ENCODE measurements at regions not wholly inside any gene's neighbourhood (a gene's known extent, or its start where the extent isn't known, plus 50 kb on each side); places are given as distances from the start of the nearest gene placed in this dataset.
"Not testable (repeated sequence)": the region's sequence is repeated elsewhere in the genome, so short reads cannot be mapped to it uniquely, and the experiment has no call there.

DNA sequence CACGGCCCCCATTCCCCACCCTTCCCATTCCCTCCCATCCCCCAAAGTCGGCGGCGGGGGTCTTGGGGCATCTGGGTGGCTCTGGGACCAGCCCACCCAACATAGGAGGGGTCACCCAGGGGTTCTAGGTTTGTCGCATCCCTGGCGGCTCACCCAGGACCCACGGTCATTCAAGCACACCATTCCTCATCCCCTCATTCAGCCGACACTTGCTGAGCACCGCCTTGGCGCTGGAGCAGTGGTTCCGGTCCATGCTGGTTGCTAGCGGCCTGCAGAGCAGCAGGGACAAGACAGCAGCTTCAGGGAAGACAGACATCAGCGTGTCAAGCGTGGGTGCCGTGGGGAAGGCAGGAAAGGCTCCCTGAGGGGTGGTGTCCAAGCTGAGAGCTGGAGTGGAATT, 50.5 kb upstream of the OTOS start:
- Histone ChIP-seq H3K27me3 (replicated peaks in 2 of 5; ENCODE audit: control insufficient read depth in 4 of 5, insufficient read depth in 5 of 5, low read length in 4 of 5) (peaks cover 0 to 36% (median 0%) of the 10 kb centered on the region in 5 experiments), H3K4me3 (ENCODE audit: control insufficient read depth in 1 of 7, extremely low read depth in 1 of 7, insufficient read depth in 4 of 7, low read depth in 2 of 7, low read length in 6 of 7) (no peak overlapping the region), H3K27ac (ENCODE audit: insufficient read depth in 1 of 2, low read depth in 1 of 2, low read length in 2 of 2, poor library complexity in 1 of 2, severe bottlenecking in 2 of 2) (no peak overlapping the region), H3K9me3 (ENCODE audit: control extremely low read depth in 1 of 5, control insufficient read depth in 4 of 5, insufficient read depth in 2 of 5, low read depth in 1 of 5, low read length in 4 of 5) (peaks cover 0 to 9% (median 3%) of the 10 kb centered on the region in 5 experiments), H3K36me3 (ENCODE audit: control insufficient read depth in 4 of 4, insufficient read depth in 4 of 4, low read length in 3 of 4) (no peaks in the 10 kb centered on the region), H3K4me1 (ENCODE audit: control extremely low read depth in 1 of 4, control insufficient read depth in 4 of 4, insufficient read depth in 4 of 4, low read length in 3 of 4) (no peaks in the 10 kb centered on the region)
- no peak for DNase-seq
- ChIA-PET CTCF (no interaction called here), POLR2A (no interaction called here)
- 94% methylated on average over 13 of the region's 15 CpGs for WGBS (ENCODE audit: insufficient coverage)

- CTCF ChIA-PET: interaction anchor here (0.9 kb wide), 1 partner anchor 9 kb away, joined by 3 read pairs; no protein-coding TSS in a partner anchor
- DNase-seq: no peak
- Histone ChIP-seq H3K9me3 (ENCODE audit: control extremely low read depth in 1 of 5, control insufficient read depth in 4 of 5, insufficient read depth in 2 of 5, low read depth in 1 of 5, low read length in 4 of 5) (peaks cover 0 to 7% (median 2%) of the 10 kb centered on the region in 5 experiments), H3K27me3 (replicated peaks in 2 of 5; ENCODE audit: control insufficient read depth in 4 of 5, insufficient read depth in 5 of 5, low read length in 4 of 5) (peaks cover 0 to 37% (median 2%) of the 10 kb centered on the region in 5 experiments), H3K36me3 (ENCODE audit: control insufficient read depth in 4 of 4, insufficient read depth in 4 of 4, low read length in 3 of 4) (no peaks in the 10 kb centered on the region), H3K4me3 (ENCODE audit: control insufficient read depth in 1 of 7, extremely low read depth in 1 of 7, insufficient read depth in 4 of 7, low read depth in 2 of 7, low read length in 6 of 7) (no peak overlapping the region), H3K4me1 (ENCODE audit: control extremely low read depth in 1 of 4, control insufficient read depth in 4 of 4, insufficient read depth in 4 of 4, low read length in 3 of 4) (no peaks in the 10 kb centered on the region), H3K27ac (ENCODE audit: insufficient read depth in 1 of 2, low read depth in 1 of 2, low read length in 2 of 2, poor library complexity in 1 of 2, severe bottlenecking in 2 of 2) (no peak overlapping the region)
- POLR2A ChIA-PET: no interaction called here
- 95% methylated on average over 4 of the region's 5 CpGs for WGBS (ENCODE audit: insufficient coverage)
These were observed 52.2 kb upstream of the OTOS start for GRCh38 chr2:240192661-240193060.

DNA sequence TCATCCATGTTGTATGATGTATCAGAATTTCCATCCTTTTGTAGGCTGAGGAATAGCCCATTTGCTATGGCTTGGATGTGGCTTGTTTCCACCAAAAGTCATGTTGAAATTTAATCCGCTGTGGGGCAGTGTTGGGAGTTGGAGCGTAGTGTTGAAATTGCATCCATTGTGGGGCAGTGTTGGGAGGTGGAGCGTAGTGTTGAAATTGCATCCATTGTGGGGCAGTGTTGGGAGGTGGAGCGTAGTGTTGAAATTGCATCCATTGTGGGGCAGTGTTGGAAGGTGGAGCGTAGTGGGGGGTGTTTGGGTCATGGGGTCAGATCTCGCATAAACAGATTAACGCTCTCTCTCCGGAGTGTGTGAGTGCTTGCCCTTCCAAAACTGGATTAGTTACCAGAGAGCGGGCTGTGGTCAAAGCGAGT, 53.9 kb upstream of the OTOS start:
- H3K4me3 ChIP-seq (ENCODE audit: control insufficient read depth in 1 of 7, extremely low read depth in 1 of 7, insufficient read depth in 4 of 7, low read depth in 2 of 7, low read length in 6 of 7); H3K27ac ChIP-seq (ENCODE audit: insufficient read depth in 1 of 2, low read depth in 1 of 2, low read length in 2 of 2, poor library complexity in 1 of 2, severe bottlenecking in 2 of 2); POLR2A ChIA-PET; CTCF ChIA-PET; H3K9me3 ChIP-seq (ENCODE audit: control extremely low read depth in 1 of 5, control insufficient read depth in 4 of 5, insufficient read depth in 2 of 5, low read depth in 1 of 5, low read length in 4 of 5); H3K4me1 ChIP-seq (ENCODE audit: control extremely low read depth in 1 of 4, control insufficient read depth in 4 of 4, insufficient read depth in 4 of 4, low read length in 3 of 4); H3K36me3 ChIP-seq (ENCODE audit: control insufficient read depth in 4 of 4, insufficient read depth in 4 of 4, low read length in 3 of 4): not testable (repeated sequence)
- peaks cover 0 to 31% (median 2%) of the 10 kb centered on the region in 5 experiments for H3K27me3 ChIP-seq (replicated peaks in 2 of 5; ENCODE audit: control insufficient read depth in 4 of 5, insufficient read depth in 5 of 5, low read length in 4 of 5)
- peak in 1 of 3 donors; percentile 6 for DNase-seq
- WGBS (ENCODE audit: insufficient coverage): 32% methylated on average over 7 of the region's 10 CpGs

GRCh38 chr2:240195316-240195861, 54.9 kb upstream of the OTOS start:
- ChIA-PET CTCF (interaction anchor here (1.1 kb wide), 1 partner anchor 45 kb away, joined by 4 read pairs; no protein-coding TSS in a partner anchor), POLR2A (no interaction called here)
- H3K9me3 ChIP-seq (ENCODE audit: control extremely low read depth in 1 of 5, control insufficient read depth in 4 of 5, insufficient read depth in 2 of 5, low read depth in 1 of 5, low read length in 4 of 5): no peaks in the 10 kb centered on the region
- H3K4me1 ChIP-seq (ENCODE audit: control extremely low read depth in 1 of 4, control insufficient read depth in 4 of 4, insufficient read depth in 4 of 4, low read length in 3 of 4): no peaks in the 10 kb centered on the region
- H3K27me3 ChIP-seq (replicated peaks in 2 of 5; ENCODE audit: control insufficient read depth in 4 of 5, insufficient read depth in 5 of 5, low read length in 4 of 5): peaks cover 0 to 24% (median 2%) of the 10 kb centered on the region in 5 experiments
- 82% methylated on average over 6 of the region's 10 CpGs for WGBS (ENCODE audit: insufficient coverage)
- no peaks in the 10 kb centered on the region for H3K36me3 ChIP-seq (ENCODE audit: control insufficient read depth in 4 of 4, insufficient read depth in 4 of 4, low read length in 3 of 4)
- no peak for DNase-seq
- H3K4me3 ChIP-seq (ENCODE audit: control insufficient read depth in 1 of 7, extremely low read depth in 1 of 7, insufficient read depth in 4 of 7, low read depth in 2 of 7, low read length in 6 of 7): no peak overlapping the region
- H3K27ac ChIP-seq (ENCODE audit: insufficient read depth in 1 of 2, low read depth in 1 of 2, low read length in 2 of 2, poor library complexity in 1 of 2, severe bottlenecking in 2 of 2): no peak overlapping the region

DNA sequence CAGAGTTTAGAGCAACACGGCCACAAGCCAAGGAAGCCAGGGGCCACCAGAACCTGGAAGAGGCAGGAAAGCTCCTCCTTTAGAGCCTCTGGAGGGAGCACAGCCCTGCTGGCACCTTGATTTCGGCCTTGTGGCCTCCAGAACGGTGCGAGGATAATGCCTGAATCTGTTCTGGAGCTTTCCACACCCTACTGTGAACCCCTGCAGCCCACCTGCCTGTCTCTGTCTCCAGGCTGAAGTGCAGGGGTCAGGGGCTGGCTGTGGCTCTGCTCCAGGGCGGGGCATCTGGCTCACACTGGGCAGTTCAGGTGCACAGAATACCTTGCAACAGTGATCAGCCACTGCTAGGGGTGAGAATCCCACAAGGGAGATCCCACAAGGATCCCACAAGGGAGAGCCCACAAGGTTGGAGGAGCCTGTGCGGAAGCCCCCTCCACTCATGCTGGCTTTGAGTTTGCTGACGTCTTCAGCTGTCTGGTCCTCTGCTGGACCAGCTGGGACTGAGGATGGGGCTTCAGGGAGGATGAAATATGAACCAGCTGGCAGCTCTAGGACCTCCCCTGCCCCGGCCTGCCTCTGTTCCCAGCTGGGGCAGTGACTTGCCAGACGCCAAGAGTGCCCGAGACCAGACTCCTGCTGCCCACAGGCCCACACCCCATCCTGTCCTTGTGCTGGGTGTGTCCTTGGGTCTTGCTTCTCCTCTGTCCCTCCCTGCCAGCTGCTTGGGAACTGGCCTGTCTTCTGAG, 56.4 kb upstream of the OTOS start:
- DNase-seq: no peak
- POLR2A ChIA-PET: no interaction called here
- no peaks in the 10 kb centered on the region for H3K4me1 ChIP-seq (ENCODE audit: control extremely low read depth in 1 of 4, control insufficient read depth in 4 of 4, insufficient read depth in 4 of 4, low read length in 3 of 4)

GRCh38 chr2:240197462-240198139, 57.1 kb upstream of the OTOS start:
- POLR2A ChIA-PET: no interaction called here

More for the DNA sequence above, 56.4 kb upstream of the OTOS start:
- WGBS (ENCODE audit: insufficient coverage): 89% methylated on average over 7 of the region's 10 CpGs
- CTCF ChIA-PET: no interaction called here
- no peaks in the 10 kb centered on the region for H3K9me3 ChIP-seq (ENCODE audit: control extremely low read depth in 1 of 5, control insufficient read depth in 4 of 5, insufficient read depth in 2 of 5, low read depth in 1 of 5, low read length in 4 of 5)
- H3K27ac ChIP-seq (ENCODE audit: insufficient read depth in 1 of 2, low read depth in 1 of 2, low read length in 2 of 2, poor library complexity in 1 of 2, severe bottlenecking in 2 of 2): no peak overlapping the region
- H3K27me3 ChIP-seq (replicated peaks in 2 of 5; ENCODE audit: control insufficient read depth in 4 of 5, insufficient read depth in 5 of 5, low read length in 4 of 5): peaks cover 0 to 32% (median 6%) of the 10 kb centered on the region in 5 experiments
- no peak overlapping the region for H3K4me3 ChIP-seq (ENCODE audit: control insufficient read depth in 1 of 7, extremely low read depth in 1 of 7, insufficient read depth in 4 of 7, low read depth in 2 of 7, low read length in 6 of 7)
- H3K36me3 ChIP-seq (ENCODE audit: control insufficient read depth in 4 of 4, insufficient read depth in 4 of 4, low read length in 3 of 4): no peaks in the 10 kb centered on the region

DNA sequence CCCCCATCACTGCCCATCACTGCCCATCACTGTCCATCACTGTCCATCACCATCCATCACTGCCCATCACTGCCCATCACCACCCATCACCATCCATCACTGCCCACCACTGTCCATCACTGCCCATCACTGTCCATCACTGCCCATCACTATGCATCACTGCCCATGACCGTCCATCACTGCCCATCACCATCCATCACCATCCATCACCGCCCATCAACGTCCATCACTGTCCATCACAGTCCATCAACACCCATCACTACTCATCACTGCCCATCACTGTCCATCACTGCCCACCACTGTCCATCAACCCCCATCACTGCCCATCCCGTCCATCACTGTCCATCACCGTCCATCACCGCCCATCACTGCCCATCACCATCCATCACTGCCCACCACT, 57.8 kb upstream of the OTOS start:
- DNase-seq: no peak
- H3K27me3 ChIP-seq (replicated peaks in 2 of 5; ENCODE audit: control insufficient read depth in 4 of 5, insufficient read depth in 5 of 5, low read length in 4 of 5): peaks cover 0 to 41% (median 6%) of the 10 kb centered on the region in 5 experiments
- POLR2A ChIA-PET: no interaction called here
- H3K4me1 ChIP-seq (ENCODE audit: control extremely low read depth in 1 of 4, control insufficient read depth in 4 of 4, insufficient read depth in 4 of 4, low read length in 3 of 4): no peaks in the 10 kb centered on the region
- 91% methylated on average over 6 of the region's 6 CpGs for WGBS (ENCODE audit: insufficient coverage)
- H3K4me3 ChIP-seq (ENCODE audit: control insufficient read depth in 1 of 7, extremely low read depth in 1 of 7, insufficient read depth in 4 of 7, low read depth in 2 of 7, low read length in 6 of 7): no peak overlapping the region
- no peaks in the 10 kb centered on the region for H3K36me3 ChIP-seq (ENCODE audit: control insufficient read depth in 4 of 4, insufficient read depth in 4 of 4, low read length in 3 of 4)
- CTCF ChIA-PET: no interaction called here
- no peak overlapping the region for H3K27ac ChIP-seq (ENCODE audit: insufficient read depth in 1 of 2, low read depth in 1 of 2, low read length in 2 of 2, poor library complexity in 1 of 2, severe bottlenecking in 2 of 2)
- no peaks in the 10 kb centered on the region for H3K9me3 ChIP-seq (ENCODE audit: control extremely low read depth in 1 of 5, control insufficient read depth in 4 of 5, insufficient read depth in 2 of 5, low read depth in 1 of 5, low read length in 4 of 5)

More at GRCh38 chr2:240197462-240198139, 57.1 kb upstream of the OTOS start:
- H3K4me1 ChIP-seq (ENCODE audit: control extremely low read depth in 1 of 4, control insufficient read depth in 4 of 4, insufficient read depth in 4 of 4, low read length in 3 of 4): no peaks in the 10 kb centered on the region
- no peaks in the 10 kb centered on the region for H3K36me3 ChIP-seq (ENCODE audit: control insufficient read depth in 4 of 4, insufficient read depth in 4 of 4, low read length in 3 of 4)
- H3K4me3 ChIP-seq (ENCODE audit: control insufficient read depth in 1 of 7, extremely low read depth in 1 of 7, insufficient read depth in 4 of 7, low read depth in 2 of 7, low read length in 6 of 7): no peak overlapping the region
- 97% methylated on average over 15 of the region's 17 CpGs for WGBS (ENCODE audit: insufficient coverage)
- no peak for DNase-seq
- H3K9me3 ChIP-seq (ENCODE audit: control extremely low read depth in 1 of 5, control insufficient read depth in 4 of 5, insufficient read depth in 2 of 5, low read depth in 1 of 5, low read length in 4 of 5): no peaks in the 10 kb centered on the region
- H3K27me3 ChIP-seq (replicated peaks in 2 of 5; ENCODE audit: control insufficient read depth in 4 of 5, insufficient read depth in 5 of 5, low read length in 4 of 5): peaks cover 0 to 35% (median 6%) of the 10 kb centered on the region in 5 experiments
- CTCF ChIA-PET: no interaction called here
- no peak overlapping the region for H3K27ac ChIP-seq (ENCODE audit: insufficient read depth in 1 of 2, low read depth in 1 of 2, low read length in 2 of 2, poor library complexity in 1 of 2, severe bottlenecking in 2 of 2)

Data from common myeloid progenitor, CD34-positive (primary cell).